ENCODE measurements at regions not wholly inside any gene's neighbourhood (a gene's known extent, or its start where the extent isn't known, plus 50 kb on each side); places are given as distances from the start of the nearest gene placed in this dataset.

- H3K4me2 ChIP-seq: no peak overlapping the region
- no peak overlapping the region for H3K27ac ChIP-seq (ENCODE audit: low read depth)
- no peak for TF ChIP-seq POLR2AphosphoS5 (IDR thresholded peaks at IDR 0.05; ENCODE audit: low read depth)
- no peak for TF ChIP-seq CTCF (conservative IDR thresholded peaks at IDR 0.05; ENCODE audit: low read depth in 2 of 2)
- TF ChIP-seq EZH2phosphoT487 (IDR thresholded peaks at IDR 0.05; ENCODE audit: unreplicated experiment): no peak
- TF ChIP-seq CREB1 (CRISPR knock-in tag; IDR thresholded peaks at IDR 0.05; ENCODE audit: low read depth): no peak
- TF ChIP-seq ZNF462 (CRISPR knock-in tag; IDR thresholded peaks at IDR 0.05): no peak
- H3K36me3 Mint-ChIP-seq (ENCODE audit: low read depth): no peaks in the 10 kb centered on the region
- no peaks in the 10 kb centered on the region for H3K4me1 ChIP-seq (ENCODE audit: insufficient read depth)
- H3K9me3 Mint-ChIP-seq: no peaks in the 10 kb centered on the region
- H4K20me1 ChIP-seq (replicated peaks; ENCODE audit: insufficient read depth): no peaks in the 10 kb centered on the region
- no peaks in the 10 kb centered on the region for H3K79me2 ChIP-seq (replicated peaks; ENCODE audit: insufficient read depth)
- no peaks in the 10 kb centered on the region for H3K27me3 ChIP-seq (ENCODE audit: insufficient read depth)
- no peak overlapping the region for H3K27ac Mint-ChIP-seq
- peaks cover 12% of the 10 kb centered on the region; the same call in 2 of the 3 replicates for H3K4me1 Mint-ChIP-seq
- H3K4me3 ChIP-seq: no peak overlapping the region
- no peak for DNase-seq (ENCODE audit: low spot score)
- ATAC-seq: no peak; the same call in 2 of the 3 replicates
- H3K4me3 Mint-ChIP-seq: no peak overlapping the region
- H3F3A ChIP-seq (replicated peaks; ENCODE audit: low read depth): no peaks in the 10 kb centered on the region
- no peaks in the 10 kb centered on the region for H3K9me2 ChIP-seq (ENCODE audit: insufficient read depth)
- H3K27me3 Mint-ChIP-seq (ENCODE audit: insufficient read depth, low read depth, poor library complexity): peaks cover 12% of the 10 kb centered on the region
- H3K36me3 ChIP-seq (ENCODE audit: insufficient read depth): no peaks in the 10 kb centered on the region
- H2AFZ ChIP-seq: no peak overlapping the region
These were observed 294.7 kb downstream of the FBXO15 start for GRCh38 chr18:73852789-73853549.

Data from GM23338 (cell line).